GM12878 (cell line): ENCODE measurements at regions not wholly inside any gene's neighbourhood (a gene's known extent, or its start where the extent isn't known, plus 50 kb on each side); places are given as distances from the start of the nearest gene placed in this dataset.

ENCODE experiments used
- ATAC-seq: fragments of 200-7000 bp; cut with Tn5 transposase; 3 replicates; pipeline ENCODE4 v1.9.1; 2020; ENCODE audit warnings: mild to moderate bottlenecking, moderate library complexity
- BruUV-seq: library from RNA; stranded (reverse); fragments of 400-500 nt; replicated peaks from 2 replicates; lab custom pipeline; 2021; lab: Mats Ljungman, UMichigan
- CTCF ChIA-PET: fragments of 300-600 bp; sonication (Branson Sonifier 250); formaldehyde crosslinking; extraction: SDS; loops from one replicate; lab custom pipeline; 2021; ENCODE audit warnings: inconsistent platforms; lab: Yijun Ruan, JAX
- POLR2A ChIA-PET: fragments of 350-600 bp; formaldehyde crosslinking; extraction: SDS; loops from one replicate; lab custom pipeline; 2021; ENCODE audit warnings: inconsistent platforms; lab: Charles Lee
- RAD21 ChIA-PET: fragments of 300-600 bp; sonication (Branson Sonifier 250); formaldehyde crosslinking; loops from one replicate; lab custom pipeline; 2023; ENCODE audit warnings: antibody characterized with exemption; ENCODE audit not compliant: unreplicated experiment; lab: Charles Lee
- SMC1A ChIA-PET: fragments of 300-600 bp; sonication (Branson Sonifier 250); formaldehyde crosslinking; loops from one replicate; lab custom pipeline; 2023; ENCODE audit not compliant: unreplicated experiment, uncharacterized antibody; lab: Charles Lee
- DNase-seq: peaks from one replicate; pipeline ENCODE4 v3.0.0-alpha.2; 2011; ENCODE audit warnings: low read depth, low spot score
- FAIRE-seq: peaks from 3 replicates; lab custom pipeline; 2011; peaks lifted over from hg19 to GRCh38; lab: Jason Lieb, UNC
- H2AFZ ChIP-seq: 2 replicates; pipeline ENCODE4 v1.6.0; 2011; ENCODE audit warnings: low read depth, low read length, control low read depth; ENCODE audit not compliant: control insufficient read depth
- H3K27ac ChIP-seq: 2 replicates; pipeline ENCODE4 v1.5.1; 2011; ENCODE audit warnings: control low read depth; ENCODE audit not compliant: control insufficient read depth, insufficient read depth
- H3K27me3 ChIP-seq, 2 experiments: replicated peaks in 1 of 2; 2 replicates each; pipeline versions ENCODE4 v1.6.0 to v1.6.1; 2011; ENCODE audit warnings: low read length in 1 of 2; ENCODE audit not compliant: control insufficient read depth in 2 of 2, insufficient read depth in 2 of 2
- H3K36me3 ChIP-seq, 2 experiments: 2 replicates each; pipeline ENCODE4 v1.5.1; 2011; ENCODE audit warnings: low read length in 1 of 2; ENCODE audit not compliant: control insufficient read depth in 2 of 2, insufficient read depth in 2 of 2
- H3K4me1 ChIP-seq: 2 replicates; pipeline ENCODE4 v1.6.1; 2011; ENCODE audit warnings: mild to moderate bottlenecking, low read length, moderate library complexity, mixed read lengths; ENCODE audit not compliant: control insufficient read depth, insufficient read depth
- H3K4me2 ChIP-seq: 2 replicates; pipeline ENCODE4 v1.6.0; 2011; ENCODE audit warnings: control low read depth; ENCODE audit not compliant: control insufficient read depth, insufficient read depth
- H3K4me3 ChIP-seq: fragments of 200-600 bp; sonication (generic); 2 replicates; pipeline ENCODE4 v1.5.1; 2016
- H3K79me2 ChIP-seq: 2 replicates; pipeline ENCODE4 v1.6.0; 2011; ENCODE audit warnings: low read length; ENCODE audit not compliant: control insufficient read depth, insufficient read depth
- H3K9ac ChIP-seq: 2 replicates; pipeline ENCODE4 v1.8.0; 2011; ENCODE audit warnings: low read length, control low read depth, mixed read lengths; ENCODE audit not compliant: control insufficient read depth, insufficient read depth
- H3K9me3 ChIP-seq: replicated peaks from 3 replicates; pipeline ENCODE4 v1.5.1; 2011; ENCODE audit warnings: mild to moderate bottlenecking, low read length; ENCODE audit not compliant: control insufficient read depth, insufficient read depth
- H4K20me1 ChIP-seq: 2 replicates; pipeline ENCODE4 v1.6.0; 2011; ENCODE audit not compliant: control insufficient read depth, insufficient read depth
- BACH1 ChIP-seq: fragments of 450-650 bp; IDR thresholded peaks from 2 replicates; pipeline ENCODE4 v1.6.1; 2017; ENCODE audit warnings: mild to moderate bottlenecking, borderline replicate concordance
- BRCA1 ChIP-seq: IDR thresholded peaks from 2 replicates; pipeline ENCODE4 v1.6.1; 2011; ENCODE audit warnings: low read depth, low read length, improper control_type of control experiment
- IKZF1 ChIP-seq: fragments of 450-650 bp; conservative IDR thresholded peaks from 2 replicates; pipeline ENCODE4 v1.6.1; 2017; ENCODE audit warnings: antibody characterized with exemption, mild to moderate bottlenecking
- JUND ChIP-seq: IDR thresholded peaks from 2 replicates; pipeline ENCODE4 v1.6.1; 2012; ENCODE audit warnings: low read depth, mild to moderate bottlenecking, low read length, improper control_type of control experiment, moderate library complexity
- KAT2A ChIP-seq: conservative IDR thresholded peaks from 2 replicates; pipeline ENCODE4 v1.6.1; 2011; ENCODE audit warnings: low read depth, low read length; ENCODE audit not compliant: control insufficient read depth
- LARP7 ChIP-seq: fragments of 450-650 bp; IDR thresholded peaks from 2 replicates; pipeline ENCODE4 v1.6.1; 2017; ENCODE audit warnings: mild to moderate bottlenecking
- NR2F1 ChIP-seq: fragments of 450-650 bp; conservative IDR thresholded peaks from 2 replicates; pipeline ENCODE4 v1.6.1; 2017; ENCODE audit warnings: mild to moderate bottlenecking
- SRF ChIP-seq, 2 experiments: IDR thresholded peaks; 2 replicates each; pipeline ENCODE4 v1.6.1; 2011; ENCODE audit warnings: low read depth in 2 of 2, low read length in 2 of 2, mild to moderate bottlenecking in 1 of 2, moderate library complexity in 1 of 2
- TAF1 ChIP-seq: IDR thresholded peaks from 2 replicates; pipeline ENCODE4 v1.6.1; 2011; ENCODE audit warnings: mild to moderate bottlenecking, low read depth, low read length, borderline replicate concordance
- TCF3 ChIP-seq: IDR thresholded peaks from 2 replicates; pipeline ENCODE4 v1.6.1; 2012; ENCODE audit warnings: low read depth, mild to moderate bottlenecking, low read length, borderline replicate concordance; ENCODE audit not compliant: insufficient read depth
- YBX1 ChIP-seq: fragments of 450-650 bp; IDR thresholded peaks from 2 replicates; pipeline ENCODE4 v1.6.1; 2016; ENCODE audit warnings: antibody characterized with exemption
- ZSCAN29 ChIP-seq: fragments of 450-650 bp; IDR thresholded peaks from 2 replicates; pipeline ENCODE4 v1.6.1; 2017; ENCODE audit warnings: mild to moderate bottlenecking, moderate library complexity
- WGBS: methylation state at CpG from one replicate; pipeline ENCODE4 v1.1.6; 2016; ENCODE audit warnings: low lambda C conversion rate; ENCODE audit not compliant: insufficient replicate concordance, insufficient coverage; ENCODE audit errors: missing lambda C conversion rate; 5-methylcytosine and 5-hydroxymethylcytosine counted together
- in situ Hi-C: fragments of 300-500 bp; cut with MboI; formaldehyde crosslinking; loops from 9 replicates; pipeline ENCODE4 v1.14.3; 2018; ENCODE audit warnings: mixed read lengths
- intact Hi-C: fragments of 100-400 bp; cut with micrococcal nuclease; formaldehyde crosslinking; loops from one replicate; pipeline ENCODE4 v1.14.2; 2022; ENCODE audit not compliant: unreplicated experiment
- TF ChIP-seq, protein P1 (sequence below), 3 experiments: IDR thresholded peaks in 2 of 3; conservative IDR thresholded peaks in 1 of 3; 2 replicates each; pipeline ENCODE4 v1.5.1; 2011; ENCODE audit warnings: low read depth in 3 of 3, low read length in 3 of 3, mild to moderate bottlenecking in 3 of 3, control low read depth in 2 of 3, moderate library complexity in 2 of 3, inconsistent platforms in 1 of 3, mixed read lengths in 1 of 3; ENCODE audit not compliant: control insufficient read depth in 2 of 3, insufficient read depth in 1 of 3; ENCODE audit errors: extremely low read depth in 1 of 3
- TF ChIP-seq, protein P2 (sequence below): fragments of 450-650 bp; IDR thresholded peaks from 2 replicates; pipeline ENCODE4 v1.6.1; 2016; ENCODE audit warnings: mild to moderate bottlenecking, moderate library complexity, borderline replicate concordance
- TF ChIP-seq, protein P3 (sequence below): fragments of 450-650 bp; IDR thresholded peaks from 2 replicates; pipeline ENCODE4 v1.6.1; 2017; ENCODE audit warnings: mild to moderate bottlenecking

DNA sequence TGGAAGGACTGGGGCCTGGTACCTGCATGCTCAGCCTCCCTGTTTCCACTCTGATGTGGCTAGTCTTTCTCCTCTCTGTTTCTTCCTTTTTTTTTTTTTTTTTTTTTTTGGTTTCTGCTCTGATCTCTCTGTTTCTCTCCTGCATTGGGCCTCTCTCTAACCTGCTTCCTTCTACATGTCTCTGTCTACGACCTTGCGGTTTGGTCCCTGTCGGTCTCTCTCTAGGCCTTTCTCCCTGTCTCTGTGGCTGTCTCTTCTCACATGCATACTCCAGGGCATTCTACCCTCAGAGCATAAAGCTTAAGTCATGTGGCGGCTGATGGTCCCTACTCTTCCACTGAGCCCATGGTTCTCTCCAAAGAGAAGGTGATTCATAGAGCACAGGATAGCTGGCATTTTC, 1096.6 kb downstream of the BCL11B start:
- TF ChIP-seq IKZF1 (no peak), BRCA1 (no peak), SRF (IDR thresholded peaks at IDR 0.05; ENCODE audit: low read depth in 2 of 2, low read length in 2 of 2) (no peak), LARP7 (no peak), YBX1 (no peak), ZSCAN29 (no peak), BACH1 (no peak), TCF3 (no peak), NR2F1 (no peak), JUND (no peak), KAT2A (no peak), TAF1 (no peak)
- TF ChIP-seq, protein P1, sequence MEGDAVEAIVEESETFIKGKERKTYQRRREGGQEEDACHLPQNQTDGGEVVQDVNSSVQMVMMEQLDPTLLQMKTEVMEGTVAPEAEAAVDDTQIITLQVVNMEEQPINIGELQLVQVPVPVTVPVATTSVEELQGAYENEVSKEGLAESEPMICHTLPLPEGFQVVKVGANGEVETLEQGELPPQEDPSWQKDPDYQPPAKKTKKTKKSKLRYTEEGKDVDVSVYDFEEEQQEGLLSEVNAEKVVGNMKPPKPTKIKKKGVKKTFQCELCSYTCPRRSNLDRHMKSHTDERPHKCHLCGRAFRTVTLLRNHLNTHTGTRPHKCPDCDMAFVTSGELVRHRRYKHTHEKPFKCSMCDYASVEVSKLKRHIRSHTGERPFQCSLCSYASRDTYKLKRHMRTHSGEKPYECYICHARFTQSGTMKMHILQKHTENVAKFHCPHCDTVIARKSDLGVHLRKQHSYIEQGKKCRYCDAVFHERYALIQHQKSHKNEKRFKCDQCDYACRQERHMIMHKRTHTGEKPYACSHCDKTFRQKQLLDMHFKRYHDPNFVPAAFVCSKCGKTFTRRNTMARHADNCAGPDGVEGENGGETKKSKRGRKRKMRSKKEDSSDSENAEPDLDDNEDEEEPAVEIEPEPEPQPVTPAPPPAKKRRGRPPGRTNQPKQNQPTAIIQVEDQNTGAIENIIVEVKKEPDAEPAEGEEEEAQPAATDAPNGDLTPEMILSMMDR (IDR thresholded peaks at IDR 0.05 in 2 of 3, conservative IDR thresholded peaks at IDR 0.05 in 1 of 3; ENCODE audit: control insufficient read depth in 2 of 3, extremely low read depth in 1 of 3, insufficient read depth in 1 of 3, low read depth in 3 of 3, low read length in 3 of 3): no peak
- TF ChIP-seq, protein P2, sequence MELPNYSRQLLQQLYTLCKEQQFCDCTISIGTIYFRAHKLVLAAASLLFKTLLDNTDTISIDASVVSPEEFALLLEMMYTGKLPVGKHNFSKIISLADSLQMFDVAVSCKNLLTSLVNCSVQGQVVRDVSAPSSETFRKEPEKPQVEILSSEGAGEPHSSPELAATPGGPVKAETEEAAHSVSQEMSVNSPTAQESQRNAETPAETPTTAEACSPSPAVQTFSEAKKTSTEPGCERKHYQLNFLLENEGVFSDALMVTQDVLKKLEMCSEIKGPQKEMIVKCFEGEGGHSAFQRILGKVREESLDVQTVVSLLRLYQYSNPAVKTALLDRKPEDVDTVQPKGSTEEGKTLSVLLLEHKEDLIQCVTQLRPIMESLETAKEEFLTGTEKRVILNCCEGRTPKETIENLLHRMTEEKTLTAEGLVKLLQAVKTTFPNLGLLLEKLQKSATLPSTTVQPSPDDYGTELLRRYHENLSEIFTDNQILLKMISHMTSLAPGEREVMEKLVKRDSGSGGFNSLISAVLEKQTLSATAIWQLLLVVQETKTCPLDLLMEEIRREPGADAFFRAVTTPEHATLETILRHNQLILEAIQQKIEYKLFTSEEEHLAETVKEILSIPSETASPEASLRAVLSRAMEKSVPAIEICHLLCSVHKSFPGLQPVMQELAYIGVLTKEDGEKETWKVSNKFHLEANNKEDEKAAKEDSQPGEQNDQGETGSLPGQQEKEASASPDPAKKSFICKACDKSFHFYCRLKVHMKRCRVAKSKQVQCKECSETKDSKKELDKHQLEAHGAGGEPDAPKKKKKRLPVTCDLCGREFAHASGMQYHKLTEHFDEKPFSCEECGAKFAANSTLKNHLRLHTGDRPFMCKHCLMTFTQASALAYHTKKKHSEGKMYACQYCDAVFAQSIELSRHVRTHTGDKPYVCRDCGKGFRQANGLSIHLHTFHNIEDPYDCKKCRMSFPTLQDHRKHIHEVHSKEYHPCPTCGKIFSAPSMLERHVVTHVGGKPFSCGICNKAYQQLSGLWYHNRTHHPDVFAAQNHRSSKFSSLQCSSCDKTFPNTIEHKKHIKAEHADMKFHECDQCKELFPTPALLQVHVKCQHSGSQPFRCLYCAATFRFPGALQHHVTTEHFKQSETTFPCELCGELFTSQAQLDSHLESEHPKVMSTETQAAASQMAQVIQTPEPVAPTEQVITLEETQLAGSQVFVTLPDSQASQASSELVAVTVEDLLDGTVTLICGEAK: no peak
- TF ChIP-seq, protein P3, sequence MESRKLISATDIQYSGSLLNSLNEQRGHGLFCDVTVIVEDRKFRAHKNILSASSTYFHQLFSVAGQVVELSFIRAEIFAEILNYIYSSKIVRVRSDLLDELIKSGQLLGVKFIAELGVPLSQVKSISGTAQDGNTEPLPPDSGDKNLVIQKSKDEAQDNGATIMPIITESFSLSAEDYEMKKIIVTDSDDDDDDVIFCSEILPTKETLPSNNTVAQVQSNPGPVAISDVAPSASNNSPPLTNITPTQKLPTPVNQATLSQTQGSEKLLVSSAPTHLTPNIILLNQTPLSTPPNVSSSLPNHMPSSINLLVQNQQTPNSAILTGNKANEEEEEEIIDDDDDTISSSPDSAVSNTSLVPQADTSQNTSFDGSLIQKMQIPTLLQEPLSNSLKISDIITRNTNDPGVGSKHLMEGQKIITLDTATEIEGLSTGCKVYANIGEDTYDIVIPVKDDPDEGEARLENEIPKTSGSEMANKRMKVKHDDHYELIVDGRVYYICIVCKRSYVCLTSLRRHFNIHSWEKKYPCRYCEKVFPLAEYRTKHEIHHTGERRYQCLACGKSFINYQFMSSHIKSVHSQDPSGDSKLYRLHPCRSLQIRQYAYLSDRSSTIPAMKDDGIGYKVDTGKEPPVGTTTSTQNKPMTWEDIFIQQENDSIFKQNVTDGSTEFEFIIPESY: no peak
- TF ChIP-seq, all 136 proteins: peak for 0
- no TSS peak for BruUV-seq
- ChIA-PET RAD21 (interaction anchor here (0.9 to 14.0 kb wide), 6 partner anchors 9 to 1086 kb away, joined by 4 to 309 read pairs (median 8); no protein-coding TSS in a partner anchor), POLR2A (interaction anchor here (0.7 to 2.2 kb wide), 11 partner anchors 11 to 79 kb away, joined by 3 to 9 read pairs (median 4); no protein-coding TSS in a partner anchor), SMC1A (interaction anchor here (0.9 to 2.6 kb wide), 17 partner anchors 10 to 68 kb away, joined by 3 to 38 read pairs (median 7); no protein-coding TSS in a partner anchor), CTCF (interaction anchor here (1.0 to 2.5 kb wide), 7 partner anchors 11 to 38 kb away, joined by 4 to 18 read pairs (median 5); no protein-coding TSS in a partner anchor)
- FAIRE-seq: no peak
- intact Hi-C loops (no loop called here), in situ Hi-C loops (no loop called here)
- H3K9ac ChIP-seq: no peak overlapping the region
- no peaks in the 10 kb centered on the region for H3K9me3 ChIP-seq
- H3K27ac ChIP-seq: no peak overlapping the region
- no peak overlapping the region for H2AFZ ChIP-seq
- no peaks in the 10 kb centered on the region; the same call in 1 of the 2 replicates for H3K4me1 ChIP-seq
- no peak for DNase-seq
- 65% methylated on average over 4 of the region's 4 CpGs for WGBS
- ATAC-seq: no peak
- no peaks in the 10 kb centered on the region for H4K20me1 ChIP-seq
- no peaks in the 10 kb centered on the region for H3K36me3 ChIP-seq
- H3K27me3 ChIP-seq: no peaks in the 10 kb centered on the region
- H3K79me2 ChIP-seq: no peaks in the 10 kb centered on the region
- H3K4me2 ChIP-seq: no peak overlapping the region
- no peak overlapping the region for H3K4me3 ChIP-seq
